Loucy (cell line): ENCODE measurements at regions not wholly inside any gene's neighbourhood (a gene's known extent, or its start where the extent isn't known, plus 50 kb on each side); places are given as distances from the start of the nearest gene placed in this dataset.

Source experiments
- H2AFZ ChIP-seq: fragments of 200-600 bp; sonication (generic); 2 replicates; pipeline ENCODE4 v1.6.0; 2016; ENCODE audit warnings: antibody characterized with exemption, mild to moderate bottlenecking, low read length, moderate library complexity
- H3F3A ChIP-seq: fragments of 200-600 bp; 2 replicates; pipeline ENCODE4 v1.6.0; 2016; ENCODE audit warnings: antibody characterized with exemption, low read depth, mild to moderate bottlenecking
- H3K27me3 ChIP-seq: fragments of 200-600 bp; sonication (generic); 2 replicates; pipeline ENCODE4 v1.6.1; 2014; ENCODE audit warnings: low read length, mild to moderate bottlenecking; ENCODE audit not compliant: insufficient read depth, poor library complexity, severe bottlenecking
- H3K36me3 ChIP-seq: fragments of 200-600 bp; sonication (generic); 2 replicates; pipeline ENCODE4 v1.6.1; 2016; ENCODE audit warnings: low read length; ENCODE audit not compliant: insufficient read depth
- H3K4me1 ChIP-seq: fragments of 200-600 bp; sonication (generic); 2 replicates; pipeline ENCODE4 v1.5.1; 2014; ENCODE audit warnings: low read length, mild to moderate bottlenecking; ENCODE audit not compliant: insufficient read depth, poor library complexity, severe bottlenecking
- H3K4me2 ChIP-seq: fragments of 200-600 bp; sonication (generic); 2 replicates; pipeline ENCODE4 v1.6.0; 2014; ENCODE audit warnings: antibody characterized with exemption, low read length, low read depth, mild to moderate bottlenecking; ENCODE audit not compliant: poor library complexity, severe bottlenecking
- H3K4me3 ChIP-seq: fragments of 200-600 bp; sonication (generic); 2 replicates; pipeline ENCODE4 v1.5.1; 2014; ENCODE audit warnings: low read length, mild to moderate bottlenecking, mixed read lengths; ENCODE audit not compliant: poor library complexity, severe bottlenecking
- H3K79me2 ChIP-seq: fragments of 200-600 bp; sonication (generic); 2 replicates; pipeline ENCODE4 v1.6.1; 2014; ENCODE audit warnings: low read length; ENCODE audit not compliant: insufficient read depth
- H3K9ac ChIP-seq: fragments of 200-600 bp; sonication (generic); 2 replicates; pipeline ENCODE4 v1.6.0; 2014; ENCODE audit warnings: mild to moderate bottlenecking, low read depth, low read length, moderate library complexity; ENCODE audit not compliant: poor library complexity, severe bottlenecking
- H3K9me2 ChIP-seq: fragments of 200-600 bp; sonication (generic); replicated peaks from 2 replicates; pipeline ENCODE4 v1.6.1; 2016; ENCODE audit warnings: low read depth, low read length, mixed read lengths
- H3K9me3 ChIP-seq: fragments of 200-600 bp; sonication (generic); 2 replicates; pipeline ENCODE4 v1.6.1; 2014; ENCODE audit warnings: mild to moderate bottlenecking, antibody characterized with exemption, low read length, low read depth; ENCODE audit not compliant: insufficient read depth
- H4K20me1 ChIP-seq: fragments of 200-600 bp; sonication (generic); 2 replicates; pipeline ENCODE4 v1.6.0; 2014; ENCODE audit warnings: antibody characterized with exemption, low read length, mild to moderate bottlenecking; ENCODE audit not compliant: insufficient read depth, poor library complexity, severe bottlenecking
- CTCF ChIP-seq: fragments of 200-600 bp; sonication (generic); conservative IDR thresholded peaks from 2 replicates; pipeline ENCODE4 v1.5.1; 2014; ENCODE audit warnings: mild to moderate bottlenecking, antibody characterized with exemption, low read length
- EZH2phosphoT487 ChIP-seq: fragments of 200-600 bp; IDR thresholded peaks from 2 replicates; pipeline ENCODE4 v1.6.1; 2018; ENCODE audit warnings: antibody characterized with exemption, mild to moderate bottlenecking, moderate library complexity, borderline replicate concordance

DNA sequence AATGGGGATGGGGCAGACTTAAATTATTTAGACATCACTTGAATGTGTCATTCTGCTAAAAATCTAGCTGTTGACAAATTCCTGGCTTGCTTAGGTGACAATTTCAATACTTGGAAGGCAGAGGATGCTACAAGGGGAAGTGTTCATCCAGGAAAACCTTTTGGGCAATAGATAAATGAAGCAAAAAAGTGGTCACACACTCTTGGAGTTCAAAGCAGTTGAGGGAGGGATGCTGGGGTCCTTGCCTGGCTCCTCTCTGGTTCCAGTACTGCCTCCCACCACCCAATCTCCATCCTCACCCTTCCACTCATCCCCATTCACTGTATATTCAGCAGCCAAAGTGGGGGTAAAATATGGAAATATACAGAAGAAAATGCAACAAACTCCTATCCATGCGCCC is 52.6 kb upstream of the FRMD4B start:
- Histone ChIP-seq H3K79me2 (no peaks in the 10 kb centered on the region), H2AFZ (no peak overlapping the region), H3K27me3 (no peaks in the 10 kb centered on the region), H3F3A (no peaks in the 10 kb centered on the region), H3K9me2 (no peaks in the 10 kb centered on the region), H3K9me3 (no peaks in the 10 kb centered on the region), H3K4me2 (no peak overlapping the region), H3K9ac (no peak overlapping the region), H3K4me3 (no peak overlapping the region), H3K36me3 (no peaks in the 10 kb centered on the region), H3K4me1 (no peaks in the 10 kb centered on the region), H4K20me1 (no peaks in the 10 kb centered on the region)
- TF ChIP-seq EZH2phosphoT487 (no peak), CTCF (no peak)

DNA sequence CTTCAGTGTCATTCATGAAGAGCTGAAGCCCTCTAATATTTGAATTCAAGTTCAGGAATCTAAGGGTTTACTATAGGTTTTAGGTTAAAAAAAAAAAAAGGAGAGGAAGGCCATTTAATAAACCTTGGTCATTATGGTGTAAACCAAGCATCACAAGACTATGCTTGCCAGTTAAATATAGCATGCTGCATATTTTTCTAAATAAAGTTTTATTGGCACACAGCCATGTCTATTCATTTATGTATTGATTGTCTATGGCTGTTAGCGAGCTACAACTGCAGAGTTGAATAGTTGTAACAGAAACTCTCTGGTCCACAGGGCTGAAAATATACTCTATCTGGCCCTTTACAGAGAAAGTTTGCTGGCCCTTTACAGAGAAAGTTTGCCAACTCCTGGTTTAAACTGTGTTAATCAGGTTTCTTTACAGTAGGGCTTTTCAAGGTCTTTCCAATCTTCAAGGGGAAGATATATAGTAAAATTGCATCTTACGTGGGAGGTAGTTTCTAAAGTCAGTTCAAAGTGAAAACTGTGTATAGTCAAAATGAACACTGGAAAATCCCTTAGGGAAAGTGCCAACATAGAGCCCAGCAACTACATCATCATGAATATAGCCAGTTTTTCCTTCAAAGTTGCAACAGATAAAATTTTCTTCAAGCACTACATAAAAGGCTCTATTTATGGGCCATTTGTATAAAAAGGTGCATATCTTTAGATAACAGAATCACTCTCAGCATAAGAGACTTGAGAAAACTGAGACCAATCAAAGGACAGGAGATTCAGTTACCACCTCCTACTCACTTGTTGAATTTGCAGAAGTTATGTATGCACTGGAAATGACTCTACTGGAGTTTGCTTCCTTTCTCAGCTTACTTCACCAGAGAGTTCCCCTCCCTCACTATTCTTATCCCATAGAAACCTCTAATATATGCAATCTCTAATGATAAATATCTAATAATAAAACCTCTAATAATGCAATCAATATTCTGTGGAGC is 49.7 kb upstream of the FRMD4B start:
- Histone ChIP-seq H3K4me2 (no peak overlapping the region), H3K4me3 (no peak overlapping the region), H3K9me2 (no peaks in the 10 kb centered on the region), H3K9me3 (no peaks in the 10 kb centered on the region), H2AFZ (no peak overlapping the region), H4K20me1 (no peaks in the 10 kb centered on the region), H3F3A (no peaks in the 10 kb centered on the region), H3K9ac (no peak overlapping the region), H3K79me2 (no peaks in the 10 kb centered on the region), H3K27me3 (no peaks in the 10 kb centered on the region), H3K4me1 (no peaks in the 10 kb centered on the region), H3K36me3 (no peaks in the 10 kb centered on the region)
- TF ChIP-seq CTCF: no peak
- TF ChIP-seq EZH2phosphoT487: no peak
